ENCODE measurements at regions not wholly inside any gene's neighbourhood (a gene's known extent, or its start where the extent isn't known, plus 50 kb on each side); places are given as distances from the start of the nearest gene placed in this dataset.

GRCh38 chr2:216775043-216775453 lies 79.7 kb upstream of the IGFBP5 start:
- ChIA-PET CTCF (ENCODE audit: low intra/inter-chr PET ratio, low total read pairs) (no interaction called here), POLR2A (no interaction called here)
- FAIRE-seq (no peak), DNase-seq (ENCODE audit: low spot score) (peak; percentile 76), ATAC-seq (peak; percentile 60)
- H2AFZ ChIP-seq (ENCODE audit: low read length), result no peak overlapping the region
- no peak overlapping the region for H3K9ac ChIP-seq (ENCODE audit: insufficient read depth, low read depth, low read length)
- BruUV-seq (replicated peaks), result no TSS peak
- H3K9me3 ChIP-seq (ENCODE audit: low read length), result no peaks in the 10 kb centered on the region
- WGBS (ENCODE audit: low lambda C conversion rate), result 4% methylated on average over 3 of the region's 5 CpGs
- H3K4me2 ChIP-seq (ENCODE audit: low read depth, low read length), result no peak overlapping the region
- no peaks in the 10 kb centered on the region for H3K36me3 ChIP-seq (replicated peaks in 1 of 2; ENCODE audit: control insufficient read depth in 1 of 2, insufficient read depth in 2 of 2, low read length in 2 of 2)
- H3K27me3 ChIP-seq (ENCODE audit: control insufficient read depth in 1 of 2, insufficient read depth in 2 of 2, low read length in 2 of 2), result peaks cover 0 to 16% of the 10 kb centered on the region in 2 experiments; a peak in 2 of 5 replicates
- in situ Hi-C loops (cut with HindIII; ENCODE audit: extremely low pct_ligation_motif_present, low pct_unique_long_range_greater_than_20kb), result no loop called here
- no peak overlapping the region for H3K4me3 ChIP-seq (replicated peaks in 1 of 3; ENCODE audit: insufficient read depth in 1 of 3, low read depth in 2 of 3, low read length in 3 of 3)
- no peak overlapping the region for H3K27ac ChIP-seq (ENCODE audit: extremely low read length, insufficient read depth, low read length)
- no peaks in the 10 kb centered on the region for H4K20me1 ChIP-seq (ENCODE audit: insufficient read depth, low read length)
- H3K4me1 ChIP-seq (ENCODE audit: insufficient read depth, low read length), result peaks cover 12% of the 10 kb centered on the region
- H3K79me2 ChIP-seq (ENCODE audit: insufficient read depth, low read length), result no peaks in the 10 kb centered on the region
- intact Hi-C loops (cut with micrococcal nuclease; ENCODE audit: unreplicated experiment), result loop anchor here (5.0 kb wide), 2 partner anchors 78 to 267 kb away; partner anchors contain the start of gene IGFBP5
- TF ChIP-seq TOE1 (CRISPR knock-in tag; IDR thresholded peaks at IDR 0.05), result no peak
- 0 out of 2 replicates have a peak, but pooled peaks have one; percentile 12 for TF ChIP-seq BHLHE40 (IDR thresholded peaks at IDR 0.05; ENCODE audit: low read length)
- TF ChIP-seq IRX3 (CRISPR knock-in tag; IDR thresholded peaks at IDR 0.05; ENCODE audit: borderline replicate concordance, low read depth), result no peak
- TF ChIP-seq TCF7 (IDR thresholded peaks at IDR 0.05; ENCODE audit: low read depth), result 0 out of 2 replicates have a peak, but pooled peaks have one; percentile 10
- no peak for TF ChIP-seq NFYC (CRISPR knock-in tag; IDR thresholded peaks at IDR 0.05)
- TF ChIP-seq THAP11 (CRISPR knock-in tag; IDR thresholded peaks at IDR 0.05), result no peak
- TF ChIP-seq RXRB (CRISPR knock-in tag; IDR thresholded peaks at IDR 0.05; ENCODE audit: borderline replicate concordance), result no peak
- no peak for TF ChIP-seq ZNF432 (CRISPR knock-in tag; IDR thresholded peaks at IDR 0.05; ENCODE audit: borderline replicate concordance)
- no peak for TF ChIP-seq JUN (CRISPR knock-in tag; IDR thresholded peaks at IDR 0.05)
- peak; percentile 57; the same call in 1 of the 2 replicates for TF ChIP-seq ZNF644 (CRISPR knock-in tag; IDR thresholded peaks at IDR 0.05; ENCODE audit: low read depth)
- TF ChIP-seq ZNF350 (CRISPR knock-in tag; IDR thresholded peaks at IDR 0.05; ENCODE audit: borderline replicate concordance, low read depth), result no peak
- TF ChIP-seq FOXM1 (CRISPR knock-in tag; IDR thresholded peaks at IDR 0.05), result no peak
- no peak for TF ChIP-seq ZNF766 (CRISPR knock-in tag; IDR thresholded peaks at IDR 0.05; ENCODE audit: borderline replicate concordance)
- no peak for TF ChIP-seq ZMYM3 (CRISPR knock-in tag; IDR thresholded peaks at IDR 0.05)
- TF ChIP-seq RFX1 (IDR thresholded peaks at IDR 0.05), result peak; percentile 74
- no peak for TF ChIP-seq TBP (CRISPR knock-in tag; IDR thresholded peaks at IDR 0.05)
- TF ChIP-seq GABPB1 (CRISPR knock-in tag; IDR thresholded peaks at IDR 0.05), result no peak
- TF ChIP-seq TBX2 (CRISPR knock-in tag; IDR thresholded peaks at IDR 0.05; ENCODE audit: borderline replicate concordance), result no peak
- TF ChIP-seq TP53 (CRISPR knock-in tag; conservative IDR thresholded peaks at IDR 0.05), result no peak
- TF ChIP-seq, protein P1, sequence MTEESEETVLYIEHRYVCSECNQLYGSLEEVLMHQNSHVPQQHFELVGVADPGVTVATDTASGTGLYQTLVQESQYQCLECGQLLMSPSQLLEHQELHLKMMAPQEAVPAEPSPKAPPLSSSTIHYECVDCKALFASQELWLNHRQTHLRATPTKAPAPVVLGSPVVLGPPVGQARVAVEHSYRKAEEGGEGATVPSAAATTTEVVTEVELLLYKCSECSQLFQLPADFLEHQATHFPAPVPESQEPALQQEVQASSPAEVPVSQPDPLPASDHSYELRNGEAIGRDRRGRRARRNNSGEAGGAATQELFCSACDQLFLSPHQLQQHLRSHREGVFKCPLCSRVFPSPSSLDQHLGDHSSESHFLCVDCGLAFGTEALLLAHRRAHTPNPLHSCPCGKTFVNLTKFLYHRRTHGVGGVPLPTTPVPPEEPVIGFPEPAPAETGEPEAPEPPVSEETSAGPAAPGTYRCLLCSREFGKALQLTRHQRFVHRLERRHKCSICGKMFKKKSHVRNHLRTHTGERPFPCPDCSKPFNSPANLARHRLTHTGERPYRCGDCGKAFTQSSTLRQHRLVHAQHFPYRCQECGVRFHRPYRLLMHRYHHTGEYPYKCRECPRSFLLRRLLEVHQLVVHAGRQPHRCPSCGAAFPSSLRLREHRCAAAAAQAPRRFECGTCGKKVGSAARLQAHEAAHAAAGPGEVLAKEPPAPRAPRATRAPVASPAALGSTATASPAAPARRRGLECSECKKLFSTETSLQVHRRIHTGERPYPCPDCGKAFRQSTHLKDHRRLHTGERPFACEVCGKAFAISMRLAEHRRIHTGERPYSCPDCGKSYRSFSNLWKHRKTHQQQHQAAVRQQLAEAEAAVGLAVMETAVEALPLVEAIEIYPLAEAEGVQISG (CRISPR knock-in tag; IDR thresholded peaks at IDR 0.05), result no peak
- no peak for TF ChIP-seq SSRP1 (CRISPR knock-in tag; IDR thresholded peaks at IDR 0.05)
- TF ChIP-seq CEBPB (IDR thresholded peaks at IDR 0.05; ENCODE audit: borderline replicate concordance, low read depth, low read length), result 0 out of 2 replicates have a peak, but pooled peaks have one; percentile 20
- TF ChIP-seq ZBTB8A (CRISPR knock-in tag; IDR thresholded peaks at IDR 0.05; ENCODE audit: borderline replicate concordance, low read depth), result no peak
- no peak for TF ChIP-seq WIZ (CRISPR knock-in tag; IDR thresholded peaks at IDR 0.05)
- no peak for TF ChIP-seq ZFYVE20 (CRISPR knock-in tag; IDR thresholded peaks at IDR 0.05; ENCODE audit: borderline replicate concordance, low read depth)

Measured in HepG2 (cell line).